GM23338 (cell line): ENCODE measurements at regions not wholly inside any gene's neighbourhood (a gene's known extent, or its start where the extent isn't known, plus 50 kb on each side); places are given as distances from the start of the nearest gene placed in this dataset.

Experiments used
- ATAC-seq: fragments of 200-7000 bp; cut with Tn5 transposase; 3 replicates; pipeline ENCODE4 v1.9.1; 2020
- DNase-seq: peaks from one replicate; pipeline ENCODE4 v3.0.0-alpha.2; 2015; ENCODE audit warnings: low spot score
- H2AFZ ChIP-seq: fragments of 200-600 bp; sonication (generic); 2 replicates; pipeline ENCODE4 v1.8.0; 2016; ENCODE audit warnings: antibody characterized with exemption, mild to moderate bottlenecking, moderate library complexity
- H3F3A ChIP-seq: fragments of 200-600 bp; sonication (generic); replicated peaks from 2 replicates; pipeline ENCODE4 v1.8.0; 2017; ENCODE audit warnings: antibody characterized with exemption, mixed run types, low read depth
- H3K27ac ChIP-seq: fragments of 200-600 bp; sonication (generic); 2 replicates; pipeline ENCODE4 v1.6.1; 2016; ENCODE audit warnings: low read depth
- H3K27me3 ChIP-seq: fragments of 200-600 bp; sonication (generic); 2 replicates; pipeline ENCODE4 v1.8.0; 2016; ENCODE audit warnings: mild to moderate bottlenecking, mixed run types, moderate library complexity; ENCODE audit not compliant: insufficient read depth
- H3K36me3 ChIP-seq: fragments of 200-600 bp; sonication (generic); 2 replicates; pipeline ENCODE4 v1.8.0; 2016; ENCODE audit warnings: mild to moderate bottlenecking; ENCODE audit not compliant: insufficient read depth
- H3K4me1 ChIP-seq: fragments of 200-600 bp; sonication (generic); 2 replicates; pipeline ENCODE4 v1.8.0; 2016; ENCODE audit warnings: mild to moderate bottlenecking, moderate library complexity; ENCODE audit not compliant: insufficient read depth
- H3K4me2 ChIP-seq: fragments of 200-600 bp; sonication (generic); 2 replicates; pipeline ENCODE4 v1.7.1; 2017; ENCODE audit warnings: mixed run types
- H3K4me3 ChIP-seq: fragments of 200-600 bp; sonication (generic); 2 replicates; pipeline ENCODE4 v1.6.1; 2016; ENCODE audit warnings: mixed run types
- H3K79me2 ChIP-seq: fragments of 200-600 bp; sonication (generic); replicated peaks from 2 replicates; pipeline ENCODE4 v1.8.0; 2017; ENCODE audit warnings: mild to moderate bottlenecking; ENCODE audit not compliant: insufficient read depth
- H3K9me2 ChIP-seq: fragments of 200-600 bp; sonication (generic); 2 replicates; pipeline ENCODE4 v1.8.0; 2017; ENCODE audit not compliant: insufficient read depth
- H4K20me1 ChIP-seq: fragments of 200-600 bp; sonication (generic); replicated peaks from 2 replicates; pipeline ENCODE4 v1.8.0; 2017; ENCODE audit warnings: mild to moderate bottlenecking; ENCODE audit not compliant: insufficient read depth
- H3K27ac Mint-ChIP-seq: 2 replicates; pipeline ENCODE4 v1.8.0; 2020; ENCODE audit warnings: inconsistent platforms, mild to moderate bottlenecking, moderate library complexity, mixed read lengths
- H3K27me3 Mint-ChIP-seq: 3 replicates; pipeline ENCODE4 v1.8.0; 2022; ENCODE audit warnings: low read depth, mild to moderate bottlenecking, moderate library complexity, mixed read lengths, inconsistent platforms; ENCODE audit not compliant: insufficient read depth, poor library complexity
- H3K36me3 Mint-ChIP-seq: 3 replicates; pipeline ENCODE4 v1.8.0; 2021; ENCODE audit warnings: low read depth, mild to moderate bottlenecking, inconsistent platforms, moderate library complexity, mixed read lengths
- H3K4me1 Mint-ChIP-seq: 3 replicates; pipeline ENCODE4 v1.8.0; 2020; ENCODE audit warnings: mild to moderate bottlenecking, inconsistent platforms, mixed read lengths
- H3K4me3 Mint-ChIP-seq: 3 replicates; pipeline ENCODE4 v1.8.0; 2021; ENCODE audit warnings: moderate library complexity, mild to moderate bottlenecking, inconsistent platforms, mixed read lengths
- H3K9me3 Mint-ChIP-seq: 3 replicates; pipeline ENCODE4 v1.8.0; 2020; ENCODE audit warnings: moderate library complexity, mild to moderate bottlenecking, inconsistent platforms, mixed read lengths
- CREB1 ChIP-seq: fragments of 250-450 bp; sonication (Bioruptor Pico); IDR thresholded peaks from 2 replicates; pipeline ENCODE4 v1.5.0; 2020; ENCODE audit warnings: low read depth, mild to moderate bottlenecking, moderate library complexity
- EZH2 ChIP-seq: fragments of 200-600 bp; sonication (generic); IDR thresholded peaks from one replicate; pipeline ENCODE4 v1.8.0; 2017; ENCODE audit warnings: antibody characterized with exemption, mild to moderate bottlenecking, low read depth; ENCODE audit not compliant: unreplicated experiment
- EZH2phosphoT487 ChIP-seq: fragments of 200-600 bp; sonication (generic); IDR thresholded peaks from one replicate; pipeline ENCODE4 v1.8.1; 2018; ENCODE audit warnings: antibody characterized with exemption; ENCODE audit not compliant: unreplicated experiment
- JUNB ChIP-seq: IDR thresholded peaks from one replicate; pipeline ENCODE4 v1.6.1; 2016; ENCODE audit warnings: antibody characterized with exemption; ENCODE audit not compliant: unreplicated experiment
- NANOG ChIP-seq: IDR thresholded peaks from 2 replicates; pipeline ENCODE4 v1.6.1; 2016; ENCODE audit warnings: antibody characterized with exemption, borderline replicate concordance
- POLR2AphosphoS5 ChIP-seq: IDR thresholded peaks from 2 replicates; pipeline ENCODE4 v1.6.1; 2016; ENCODE audit warnings: antibody characterized with exemption, low read depth
- STAT1 ChIP-seq: IDR thresholded peaks from one replicate; pipeline ENCODE4 v1.6.1; 2016; ENCODE audit warnings: antibody characterized with exemption; ENCODE audit not compliant: unreplicated experiment
- ZNF114 ChIP-seq: fragments of 250-450 bp; sonication (Bioruptor Pico); IDR thresholded peaks from 2 replicates; pipeline ENCODE4 v1.5.0; 2020; ENCODE audit warnings: mild to moderate bottlenecking, moderate library complexity
- ZNF331 ChIP-seq: fragments of 250-450 bp; sonication (Bioruptor Pico); IDR thresholded peaks from 2 replicates; pipeline ENCODE4 v1.5.0; 2020; ENCODE audit warnings: low read depth, mild to moderate bottlenecking, moderate library complexity
- TF ChIP-seq, protein P1 (sequence below): IDR thresholded peaks from one replicate; pipeline ENCODE4 v1.6.1; 2018; ENCODE audit warnings: antibody characterized with exemption; ENCODE audit not compliant: unreplicated experiment
- TF ChIP-seq, protein P2 (sequence below): IDR thresholded peaks from 2 replicates; pipeline ENCODE4 v1.6.1; 2016; ENCODE audit warnings: antibody characterized with exemption
- TF ChIP-seq, protein P3 (sequence below): fragments of 250-450 bp; sonication (Bioruptor Pico); IDR thresholded peaks from 2 replicates; pipeline ENCODE4 v1.5.0; 2020; ENCODE audit warnings: mild to moderate bottlenecking, moderate library complexity
- TF ChIP-seq, protein P4 (sequence below), 2 experiments: fragments of 200-600 bp in 1 of 2; sonication (generic) in 1 of 2; conservative IDR thresholded peaks; 2 replicates each; pipeline versions ENCODE4 v1.5.1 to v1.6.1; 2016 to 2017; ENCODE audit warnings: antibody characterized with exemption in 2 of 2, low read depth in 2 of 2, mild to moderate bottlenecking in 2 of 2, moderate library complexity in 1 of 2

DNA sequence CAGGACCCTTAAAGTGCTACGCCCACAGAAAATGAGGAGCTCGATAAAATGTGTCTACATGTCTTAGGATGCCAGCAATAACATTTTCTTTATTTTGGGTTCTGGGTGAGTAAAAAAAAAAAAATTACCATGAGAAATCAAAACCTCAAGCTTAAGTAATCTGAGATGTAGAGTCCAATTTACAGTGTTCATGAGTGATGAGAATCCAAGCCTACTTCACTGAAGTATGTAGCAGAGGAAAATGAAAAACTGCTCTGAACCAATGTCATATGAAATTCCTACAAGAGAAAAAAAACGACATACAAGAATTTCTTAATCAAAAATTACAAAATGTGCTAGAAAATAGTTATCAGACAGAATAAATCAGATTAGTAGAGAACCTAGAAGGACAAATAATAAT, 274.4 kb downstream of the HTR7 start:
- Mint-ChIP-seq H3K4me1 (peaks cover 5% of the 10 kb centered on the region; the same call in 2 of the 3 replicates), H3K27ac (no peak overlapping the region), H3K27me3 (no peaks in the 10 kb centered on the region), H3K9me3 (no peaks in the 10 kb centered on the region; the same call in 2 of the 3 replicates), H3K36me3 (no peaks in the 10 kb centered on the region), H3K4me3 (no peak overlapping the region)
- Histone ChIP-seq H3F3A (no peaks in the 10 kb centered on the region), H4K20me1 (no peaks in the 10 kb centered on the region), H3K36me3 (no peaks in the 10 kb centered on the region), H3K27ac (no peak overlapping the region), H3K4me3 (no peak overlapping the region), H3K27me3 (no peaks in the 10 kb centered on the region), H3K4me1 (no peaks in the 10 kb centered on the region), H3K79me2 (no peaks in the 10 kb centered on the region), H3K4me2 (no peak overlapping the region), H2AFZ (no peak overlapping the region), H3K9me2 (0 out of 2 replicates have a peak, but pooled peaks cover 5% of the 10 kb centered on the region)
- no peak for DNase-seq
- ATAC-seq = no peak
- no peak for TF ChIP-seq NANOG
- no peak for TF ChIP-seq POLR2AphosphoS5
- TF ChIP-seq, protein P1, sequence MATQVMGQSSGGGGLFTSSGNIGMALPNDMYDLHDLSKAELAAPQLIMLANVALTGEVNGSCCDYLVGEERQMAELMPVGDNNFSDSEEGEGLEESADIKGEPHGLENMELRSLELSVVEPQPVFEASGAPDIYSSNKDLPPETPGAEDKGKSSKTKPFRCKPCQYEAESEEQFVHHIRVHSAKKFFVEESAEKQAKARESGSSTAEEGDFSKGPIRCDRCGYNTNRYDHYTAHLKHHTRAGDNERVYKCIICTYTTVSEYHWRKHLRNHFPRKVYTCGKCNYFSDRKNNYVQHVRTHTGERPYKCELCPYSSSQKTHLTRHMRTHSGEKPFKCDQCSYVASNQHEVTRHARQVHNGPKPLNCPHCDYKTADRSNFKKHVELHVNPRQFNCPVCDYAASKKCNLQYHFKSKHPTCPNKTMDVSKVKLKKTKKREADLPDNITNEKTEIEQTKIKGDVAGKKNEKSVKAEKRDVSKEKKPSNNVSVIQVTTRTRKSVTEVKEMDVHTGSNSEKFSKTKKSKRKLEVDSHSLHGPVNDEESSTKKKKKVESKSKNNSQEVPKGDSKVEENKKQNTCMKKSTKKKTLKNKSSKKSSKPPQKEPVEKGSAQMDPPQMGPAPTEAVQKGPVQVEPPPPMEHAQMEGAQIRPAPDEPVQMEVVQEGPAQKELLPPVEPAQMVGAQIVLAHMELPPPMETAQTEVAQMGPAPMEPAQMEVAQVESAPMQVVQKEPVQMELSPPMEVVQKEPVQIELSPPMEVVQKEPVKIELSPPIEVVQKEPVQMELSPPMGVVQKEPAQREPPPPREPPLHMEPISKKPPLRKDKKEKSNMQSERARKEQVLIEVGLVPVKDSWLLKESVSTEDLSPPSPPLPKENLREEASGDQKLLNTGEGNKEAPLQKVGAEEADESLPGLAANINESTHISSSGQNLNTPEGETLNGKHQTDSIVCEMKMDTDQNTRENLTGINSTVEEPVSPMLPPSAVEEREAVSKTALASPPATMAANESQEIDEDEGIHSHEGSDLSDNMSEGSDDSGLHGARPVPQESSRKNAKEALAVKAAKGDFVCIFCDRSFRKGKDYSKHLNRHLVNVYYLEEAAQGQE = no peak
- TF ChIP-seq ZNF331 (CRISPR knock-in tag) = no peak
- TF ChIP-seq, protein P2, sequence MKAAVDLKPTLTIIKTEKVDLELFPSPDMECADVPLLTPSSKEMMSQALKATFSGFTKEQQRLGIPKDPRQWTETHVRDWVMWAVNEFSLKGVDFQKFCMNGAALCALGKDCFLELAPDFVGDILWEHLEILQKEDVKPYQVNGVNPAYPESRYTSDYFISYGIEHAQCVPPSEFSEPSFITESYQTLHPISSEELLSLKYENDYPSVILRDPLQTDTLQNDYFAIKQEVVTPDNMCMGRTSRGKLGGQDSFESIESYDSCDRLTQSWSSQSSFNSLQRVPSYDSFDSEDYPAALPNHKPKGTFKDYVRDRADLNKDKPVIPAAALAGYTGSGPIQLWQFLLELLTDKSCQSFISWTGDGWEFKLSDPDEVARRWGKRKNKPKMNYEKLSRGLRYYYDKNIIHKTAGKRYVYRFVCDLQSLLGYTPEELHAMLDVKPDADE = no peak
- no peak for TF ChIP-seq JUNB
- TF ChIP-seq, protein P3, sequence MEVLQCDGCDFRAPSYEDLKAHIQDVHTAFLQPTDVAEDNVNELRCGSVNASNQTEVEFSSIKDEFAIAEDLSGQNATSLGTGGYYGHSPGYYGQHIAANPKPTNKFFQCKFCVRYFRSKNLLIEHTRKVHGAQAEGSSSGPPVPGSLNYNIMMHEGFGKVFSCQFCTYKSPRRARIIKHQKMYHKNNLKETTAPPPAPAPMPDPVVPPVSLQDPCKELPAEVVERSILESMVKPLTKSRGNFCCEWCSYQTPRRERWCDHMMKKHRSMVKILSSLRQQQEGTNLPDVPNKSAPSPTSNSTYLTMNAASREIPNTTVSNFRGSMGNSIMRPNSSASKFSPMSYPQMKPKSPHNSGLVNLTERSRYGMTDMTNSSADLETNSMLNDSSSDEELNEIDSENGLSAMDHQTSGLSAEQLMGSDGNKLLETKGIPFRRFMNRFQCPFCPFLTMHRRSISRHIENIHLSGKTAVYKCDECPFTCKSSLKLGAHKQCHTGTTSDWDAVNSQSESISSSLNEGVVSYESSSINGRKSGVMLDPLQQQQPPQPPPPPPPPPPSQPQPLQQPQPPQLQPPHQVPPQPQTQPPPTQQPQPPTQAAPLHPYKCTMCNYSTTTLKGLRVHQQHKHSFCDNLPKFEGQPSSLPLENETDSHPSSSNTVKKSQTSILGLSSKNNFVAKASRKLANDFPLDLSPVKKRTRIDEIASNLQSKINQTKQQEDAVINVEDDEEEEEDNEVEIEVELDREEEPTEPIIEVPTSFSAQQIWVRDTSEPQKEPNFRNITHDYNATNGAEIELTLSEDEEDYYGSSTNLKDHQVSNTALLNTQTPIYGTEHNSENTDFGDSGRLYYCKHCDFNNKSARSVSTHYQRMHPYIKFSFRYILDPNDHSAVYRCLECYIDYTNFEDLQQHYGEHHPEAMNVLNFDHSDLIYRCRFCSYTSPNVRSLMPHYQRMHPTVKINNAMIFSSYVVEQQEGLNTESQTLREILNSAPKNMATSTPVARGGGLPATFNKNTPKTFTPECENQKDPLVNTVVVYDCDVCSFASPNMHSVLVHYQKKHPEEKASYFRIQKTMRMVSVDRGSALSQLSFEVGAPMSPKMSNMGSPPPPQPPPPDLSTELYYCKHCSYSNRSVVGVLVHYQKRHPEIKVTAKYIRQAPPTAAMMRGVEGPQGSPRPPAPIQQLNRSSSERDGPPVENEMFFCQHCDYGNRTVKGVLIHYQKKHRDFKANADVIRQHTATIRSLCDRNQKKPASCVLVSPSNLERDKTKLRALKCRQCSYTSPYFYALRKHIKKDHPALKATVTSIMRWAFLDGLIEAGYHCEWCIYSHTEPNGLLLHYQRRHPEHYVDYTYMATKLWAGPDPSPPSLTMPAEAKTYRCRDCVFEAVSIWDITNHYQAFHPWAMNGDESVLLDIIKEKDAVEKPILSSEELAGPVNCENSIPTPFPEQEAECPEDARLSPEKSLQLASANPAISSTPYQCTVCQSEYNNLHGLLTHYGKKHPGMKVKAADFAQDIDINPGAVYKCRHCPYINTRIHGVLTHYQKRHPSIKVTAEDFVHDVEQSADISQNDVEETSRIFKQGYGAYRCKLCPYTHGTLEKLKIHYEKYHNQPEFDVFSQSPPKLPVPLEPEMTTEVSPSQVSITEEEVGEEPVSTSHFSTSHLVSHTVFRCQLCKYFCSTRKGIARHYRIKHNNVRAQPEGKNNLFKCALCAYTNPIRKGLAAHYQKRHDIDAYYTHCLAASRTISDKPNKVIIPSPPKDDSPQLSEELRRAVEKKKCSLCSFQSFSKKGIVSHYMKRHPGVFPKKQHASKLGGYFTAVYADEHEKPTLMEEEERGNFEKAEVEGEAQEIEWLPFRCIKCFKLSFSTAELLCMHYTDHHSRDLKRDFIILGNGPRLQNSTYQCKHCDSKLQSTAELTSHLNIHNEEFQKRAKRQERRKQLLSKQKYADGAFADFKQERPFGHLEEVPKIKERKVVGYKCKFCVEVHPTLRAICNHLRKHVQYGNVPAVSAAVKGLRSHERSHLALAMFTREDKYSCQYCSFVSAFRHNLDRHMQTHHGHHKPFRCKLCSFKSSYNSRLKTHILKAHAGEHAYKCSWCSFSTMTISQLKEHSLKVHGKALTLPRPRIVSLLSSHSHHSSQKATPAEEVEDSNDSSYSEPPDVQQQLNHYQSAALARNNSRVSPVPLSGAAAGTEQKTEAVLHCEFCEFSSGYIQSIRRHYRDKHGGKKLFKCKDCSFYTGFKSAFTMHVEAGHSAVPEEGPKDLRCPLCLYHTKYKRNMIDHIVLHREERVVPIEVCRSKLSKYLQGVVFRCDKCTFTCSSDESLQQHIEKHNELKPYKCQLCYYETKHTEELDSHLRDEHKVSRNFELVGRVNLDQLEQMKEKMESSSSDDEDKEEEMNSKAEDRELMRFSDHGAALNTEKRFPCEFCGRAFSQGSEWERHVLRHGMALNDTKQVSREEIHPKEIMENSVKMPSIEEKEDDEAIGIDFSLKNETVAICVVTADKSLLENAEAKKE = no peak
- no peak for TF ChIP-seq EZH2phosphoT487
- no peak for TF ChIP-seq CREB1 (CRISPR knock-in tag)
- TF ChIP-seq, protein P4, sequence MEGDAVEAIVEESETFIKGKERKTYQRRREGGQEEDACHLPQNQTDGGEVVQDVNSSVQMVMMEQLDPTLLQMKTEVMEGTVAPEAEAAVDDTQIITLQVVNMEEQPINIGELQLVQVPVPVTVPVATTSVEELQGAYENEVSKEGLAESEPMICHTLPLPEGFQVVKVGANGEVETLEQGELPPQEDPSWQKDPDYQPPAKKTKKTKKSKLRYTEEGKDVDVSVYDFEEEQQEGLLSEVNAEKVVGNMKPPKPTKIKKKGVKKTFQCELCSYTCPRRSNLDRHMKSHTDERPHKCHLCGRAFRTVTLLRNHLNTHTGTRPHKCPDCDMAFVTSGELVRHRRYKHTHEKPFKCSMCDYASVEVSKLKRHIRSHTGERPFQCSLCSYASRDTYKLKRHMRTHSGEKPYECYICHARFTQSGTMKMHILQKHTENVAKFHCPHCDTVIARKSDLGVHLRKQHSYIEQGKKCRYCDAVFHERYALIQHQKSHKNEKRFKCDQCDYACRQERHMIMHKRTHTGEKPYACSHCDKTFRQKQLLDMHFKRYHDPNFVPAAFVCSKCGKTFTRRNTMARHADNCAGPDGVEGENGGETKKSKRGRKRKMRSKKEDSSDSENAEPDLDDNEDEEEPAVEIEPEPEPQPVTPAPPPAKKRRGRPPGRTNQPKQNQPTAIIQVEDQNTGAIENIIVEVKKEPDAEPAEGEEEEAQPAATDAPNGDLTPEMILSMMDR (conservative IDR thresholded peaks at IDR 0.05; ENCODE audit: low read depth in 2 of 2) = no peak
- TF ChIP-seq STAT1 = no peak
- TF ChIP-seq ZNF114 (CRISPR knock-in tag) = no peak
- TF ChIP-seq EZH2 = no peak
